CD4-positive, CD25-positive, alpha-beta regulatory T cell (primary cell): ENCODE measurements at regions not wholly inside any gene's neighbourhood (a gene's known extent, or its start where the extent isn't known, plus 50 kb on each side); places are given as distances from the start of the nearest gene placed in this dataset.

Source experiments
- ATAC-seq, 2 donors: fragments of 150-1000 bp; cut with Tn5 transposase; one replicate each; pipeline ENCODE4 v1.10.0; 2021; ENCODE audit warnings: low read depth in 2 of 2, moderate number of reproducible peaks in 2 of 2, moderate library complexity in 1 of 2
- DNase-seq, 3 donors: peaks; one replicate each; pipeline versions ENCODE4 v3.0.0 to v3.0.0-alpha.2; 2012 to 2022; ENCODE audit warnings: mixed read lengths in 1 of 3
- H3K27ac ChIP-seq: one replicate; pipeline ENCODE4 v1.7.0; 2013; ENCODE audit warnings: mild to moderate bottlenecking, low read length; ENCODE audit not compliant: insufficient read depth, poor library complexity, severe bottlenecking
- H3K27me3 ChIP-seq: one replicate; pipeline ENCODE4 v1.7.0; 2013; ENCODE audit warnings: low read length; ENCODE audit not compliant: control insufficient read depth, insufficient read depth
- H3K36me3 ChIP-seq: one replicate; pipeline ENCODE4 v1.7.0; 2013; ENCODE audit warnings: mild to moderate bottlenecking, low read length, moderate library complexity; ENCODE audit not compliant: control insufficient read depth, insufficient read depth
- H3K4me1 ChIP-seq: 2 replicates; pipeline ENCODE4 v1.7.0; 2013; ENCODE audit warnings: mild to moderate bottlenecking, low read length; ENCODE audit not compliant: insufficient read depth, control insufficient read depth, poor library complexity, severe bottlenecking
- H3K4me3 ChIP-seq: one replicate; pipeline ENCODE4 v1.7.0; 2013; ENCODE audit warnings: low read depth, mild to moderate bottlenecking, low read length, moderate library complexity
- H3K9me3 ChIP-seq, 2 experiments: 1 replicate in 1 of 2; 2 replicates in 1 of 2; pipeline ENCODE4 v1.7.0; 2013; ENCODE audit warnings: low read length in 2 of 2, mild to moderate bottlenecking in 1 of 2, moderate library complexity in 1 of 2; ENCODE audit not compliant: control insufficient read depth in 2 of 2
- H3K27ac Mint-ChIP-seq, 3 donors: one replicate each; pipeline ENCODE4 v1.8.0; 2020 to 2022; ENCODE audit warnings: mild to moderate bottlenecking in 3 of 3, mixed read lengths in 3 of 3, moderate library complexity in 2 of 3
- H3K27me3 Mint-ChIP-seq: one replicate; pipeline ENCODE4 v1.8.0; 2022; ENCODE audit warnings: mild to moderate bottlenecking, mixed read lengths
- H3K36me3 Mint-ChIP-seq: one replicate; pipeline ENCODE4 v1.8.0; 2020; ENCODE audit warnings: mixed read lengths
- H3K4me1 Mint-ChIP-seq, 4 donors: one replicate each; pipeline ENCODE4 v1.8.0; 2020 to 2022; ENCODE audit warnings: mixed read lengths in 4 of 4, mild to moderate bottlenecking in 1 of 4
- H3K4me3 Mint-ChIP-seq, 4 donors: one replicate each; pipeline ENCODE4 v1.8.0; 2020 to 2022; ENCODE audit warnings: mild to moderate bottlenecking in 4 of 4, mixed read lengths in 4 of 4, moderate library complexity in 3 of 4
- H3K9me3 Mint-ChIP-seq, 7 donors: one replicate each; pipeline ENCODE4 v1.8.0; 2020 to 2022; ENCODE audit warnings: mixed read lengths in 7 of 7, mild to moderate bottlenecking in 3 of 7, moderate library complexity in 2 of 7

- H3K36me3 Mint-ChIP-seq: no peaks in the 10 kb centered on the region
- H3K27ac Mint-ChIP-seq: no peak overlapping the region
Measured at GRCh38 chr12:76641961-76642360, 82.4 kb upstream of the OSBPL8 start.

GRCh38 chr12:76643438-76643837, 83.9 kb upstream of the OSBPL8 start:
- Histone ChIP-seq H3K27ac (no peak overlapping the region), H3K36me3 (no peaks in the 10 kb centered on the region), H3K4me1 (no peaks in the 10 kb centered on the region), H3K4me3 (no peak overlapping the region), H3K9me3 (no peaks in the 10 kb centered on the region), H3K27me3 (no peaks in the 10 kb centered on the region)
- H3K36me3 Mint-ChIP-seq: no peaks in the 10 kb centered on the region
- H3K27me3 Mint-ChIP-seq: peaks cover 9% of the 10 kb centered on the region
- H3K4me3 Mint-ChIP-seq: no peak overlapping the region
- H3K4me1 Mint-ChIP-seq: no peaks in the 10 kb centered on the region
- DNase-seq (no peak), ATAC-seq (no peak)
- no peak overlapping the region for H3K27ac Mint-ChIP-seq
- H3K9me3 Mint-ChIP-seq: no peaks in the 10 kb centered on the region

More at GRCh38 chr12:76641961-76642360, 82.4 kb upstream of the OSBPL8 start:
- Histone ChIP-seq H3K4me3 (no peak overlapping the region), H3K9me3 (no peaks in the 10 kb centered on the region), H3K4me1 (no peaks in the 10 kb centered on the region), H3K27me3 (no peaks in the 10 kb centered on the region), H3K36me3 (no peaks in the 10 kb centered on the region), H3K27ac (no peak overlapping the region)
- H3K9me3 Mint-ChIP-seq: no peaks in the 10 kb centered on the region
- peaks cover 7% of the 10 kb centered on the region for H3K27me3 Mint-ChIP-seq
- no peaks in the 10 kb centered on the region for H3K4me1 Mint-ChIP-seq
- no peak overlapping the region for H3K4me3 Mint-ChIP-seq
- DNase-seq (no peak), ATAC-seq (no peak)

GRCh38 chr12:76644950-76645349, 85.4 kb upstream of the OSBPL8 start:
- Mint-ChIP-seq H3K36me3 (no peaks in the 10 kb centered on the region), H3K4me1 (no peaks in the 10 kb centered on the region)

GRCh38 chr12:76645934-76646333, 86.4 kb upstream of the OSBPL8 start:
- no peak for ATAC-seq
- no peaks in the 10 kb centered on the region for H3K4me1 Mint-ChIP-seq
- Histone ChIP-seq H3K27me3 (no peaks in the 10 kb centered on the region), H3K36me3 (no peaks in the 10 kb centered on the region), H3K4me3 (no peak overlapping the region), H3K4me1 (no peaks in the 10 kb centered on the region), H3K9me3 (no peaks in the 10 kb centered on the region), H3K27ac (no peak overlapping the region)
- no peaks in the 10 kb centered on the region for H3K36me3 Mint-ChIP-seq
- no peak for DNase-seq
- no peaks in the 10 kb centered on the region for H3K9me3 Mint-ChIP-seq
- peaks cover 11% of the 10 kb centered on the region for H3K27me3 Mint-ChIP-seq
- H3K27ac Mint-ChIP-seq: no peak overlapping the region
- H3K4me3 Mint-ChIP-seq: no peak overlapping the region

More at GRCh38 chr12:76644950-76645349, 85.4 kb upstream of the OSBPL8 start:
- H3K9me3 Mint-ChIP-seq: no peaks in the 10 kb centered on the region
- no peaks in the 10 kb centered on the region for H3K27me3 ChIP-seq
- ATAC-seq (no peak), DNase-seq (no peak)
- no peak overlapping the region for H3K27ac ChIP-seq
- H3K27me3 Mint-ChIP-seq: peaks cover 6% of the 10 kb centered on the region
- no peak overlapping the region for H3K4me3 Mint-ChIP-seq
- no peak overlapping the region for H3K4me3 ChIP-seq
- no peaks in the 10 kb centered on the region for H3K4me1 ChIP-seq
- no peak overlapping the region for H3K27ac Mint-ChIP-seq
- H3K36me3 ChIP-seq: no peaks in the 10 kb centered on the region
- no peaks in the 10 kb centered on the region for H3K9me3 ChIP-seq

GRCh38 chr12:76646366-76646765, 86.8 kb upstream of the OSBPL8 start:
- H3K36me3 Mint-ChIP-seq: no peaks in the 10 kb centered on the region
- no peak for DNase-seq
- Histone ChIP-seq H3K27me3 (no peaks in the 10 kb centered on the region), H3K36me3 (no peaks in the 10 kb centered on the region), H3K4me1 (no peaks in the 10 kb centered on the region), H3K9me3 (no peaks in the 10 kb centered on the region), H3K4me3 (no peak overlapping the region), H3K27ac (no peak overlapping the region)
- no peak for ATAC-seq
- no peak overlapping the region for H3K4me3 Mint-ChIP-seq
- H3K27me3 Mint-ChIP-seq: peaks cover 15% of the 10 kb centered on the region
- H3K4me1 Mint-ChIP-seq: no peaks in the 10 kb centered on the region
- H3K27ac Mint-ChIP-seq: no peak overlapping the region
- no peaks in the 10 kb centered on the region for H3K9me3 Mint-ChIP-seq

GRCh38 chr12:76649099-76649498, 89.5 kb upstream of the OSBPL8 start:
- no peaks in the 10 kb centered on the region for H3K9me3 Mint-ChIP-seq
- DNase-seq (no peak), ATAC-seq (no peak)
- no peak overlapping the region for H3K27ac Mint-ChIP-seq
- H3K4me3 ChIP-seq: no peak overlapping the region
- H3K36me3 ChIP-seq: no peaks in the 10 kb centered on the region
- no peak overlapping the region for H3K27ac ChIP-seq
- H3K4me3 Mint-ChIP-seq: no peak overlapping the region
- peaks cover 25% of the 10 kb centered on the region for H3K27me3 Mint-ChIP-seq
- no peaks in the 10 kb centered on the region for H3K9me3 ChIP-seq
- H3K27me3 ChIP-seq: no peaks in the 10 kb centered on the region
- no peaks in the 10 kb centered on the region for H3K36me3 Mint-ChIP-seq
- H3K4me1 ChIP-seq: no peaks in the 10 kb centered on the region
- H3K4me1 Mint-ChIP-seq: no peaks in the 10 kb centered on the region

GRCh38 chr12:76652402-76652801, 92.8 kb upstream of the OSBPL8 start:
- DNase-seq: no peak
- peaks cover 0 to 8% (median 0%) of the 10 kb centered on the region in 4 donors for H3K4me1 Mint-ChIP-seq
- H3K27ac Mint-ChIP-seq: no peak overlapping the region
- no peak overlapping the region for H3K4me3 Mint-ChIP-seq
- H3K9me3 Mint-ChIP-seq: no peaks in the 10 kb centered on the region
- Histone ChIP-seq H3K4me1 (no peaks in the 10 kb centered on the region), H3K27ac (no peak overlapping the region), H3K27me3 (peaks cover 1% of the 10 kb centered on the region), H3K4me3 (no peak overlapping the region), H3K36me3 (no peaks in the 10 kb centered on the region), H3K9me3 (peaks cover 0 to 2% of the 10 kb centered on the region in 2 experiments)
- no peaks in the 10 kb centered on the region for H3K36me3 Mint-ChIP-seq
- no peak for ATAC-seq
- H3K27me3 Mint-ChIP-seq: peaks cover 27% of the 10 kb centered on the region

GRCh38 chr12:76653342-76653741, 93.8 kb upstream of the OSBPL8 start:
- H3K4me3 ChIP-seq: no peak overlapping the region
- ATAC-seq (no peak), DNase-seq (no peak)
- Mint-ChIP-seq H3K27me3 (peaks cover 25% of the 10 kb centered on the region), H3K4me3 (no peak overlapping the region), H3K27ac (no peak overlapping the region), H3K4me1 (peaks cover 0 to 8% (median 0%) of the 10 kb centered on the region in 4 donors), H3K9me3 (no peaks in the 10 kb centered on the region), H3K36me3 (peaks cover 1% of the 10 kb centered on the region)
- H3K9me3 ChIP-seq: peaks cover 0 to 2% of the 10 kb centered on the region in 2 experiments
- peaks cover 1% of the 10 kb centered on the region for H3K27me3 ChIP-seq
- no peaks in the 10 kb centered on the region for H3K36me3 ChIP-seq
- no peaks in the 10 kb centered on the region for H3K4me1 ChIP-seq
- H3K27ac ChIP-seq: no peak overlapping the region
